ENCODE measurements at regions not wholly inside any gene's neighbourhood (a gene's known extent, or its start where the extent isn't known, plus 50 kb on each side); places are given as distances from the start of the nearest gene placed in this dataset.
"Not testable (repeated sequence)": the region's sequence is repeated elsewhere in the genome, so short reads cannot be mapped to it uniquely, and the experiment has no call there.

- Histone ChIP-seq H3K9me3 (ENCODE audit: low read length) (no peaks in the 10 kb centered on the region), H3K4me1 (ENCODE audit: insufficient read depth, low read length) (no peaks in the 10 kb centered on the region), H3K36me3 (ENCODE audit: insufficient read depth, low read length) (no peaks in the 10 kb centered on the region), H3K27me3 (ENCODE audit: control insufficient read depth in 1 of 2, insufficient read depth in 2 of 2, low read length in 2 of 2) (no peaks in the 10 kb centered on the region), H3K27ac (ENCODE audit: low read depth, low read length) (no peak overlapping the region), H3K4me3 (ENCODE audit: low read depth in 1 of 2, low read length in 2 of 2) (no peak overlapping the region), H3K9ac (ENCODE audit: low read length) (no peak overlapping the region)
These were observed 175.1 kb upstream of the SFSWAP start for GRCh38 chr12:131535779-131536178.

GRCh38 chr12:131536337-131536736, 174.6 kb upstream of the SFSWAP start:
- H3K36me3 ChIP-seq (ENCODE audit: insufficient read depth, low read length), result no peaks in the 10 kb centered on the region
- H3K4me3 ChIP-seq (ENCODE audit: low read depth in 1 of 2, low read length in 2 of 2), result no peak overlapping the region

GRCh38 chr12:131536766-131537165, 174.1 kb upstream of the SFSWAP start:
- Histone ChIP-seq H3K36me3 (ENCODE audit: insufficient read depth, low read length) (no peaks in the 10 kb centered on the region), H3K4me3 (ENCODE audit: low read depth in 1 of 2, low read length in 2 of 2) (no peak overlapping the region), H3K27me3 (ENCODE audit: control insufficient read depth in 1 of 2, insufficient read depth in 2 of 2, low read length in 2 of 2) (no peaks in the 10 kb centered on the region), H3K27ac (ENCODE audit: low read depth, low read length) (no peak overlapping the region), H3K4me1 (ENCODE audit: insufficient read depth, low read length) (no peaks in the 10 kb centered on the region), H3K9ac (ENCODE audit: low read length) (no peak overlapping the region), H3K9me3 (ENCODE audit: low read length) (no peaks in the 10 kb centered on the region)

More at GRCh38 chr12:131536337-131536736, 174.6 kb upstream of the SFSWAP start:
- Histone ChIP-seq H3K27ac (ENCODE audit: low read depth, low read length) (no peak overlapping the region), H3K9ac (ENCODE audit: low read length) (no peak overlapping the region), H3K9me3 (ENCODE audit: low read length) (no peaks in the 10 kb centered on the region), H3K4me1 (ENCODE audit: insufficient read depth, low read length) (no peaks in the 10 kb centered on the region), H3K27me3 (ENCODE audit: control insufficient read depth in 1 of 2, insufficient read depth in 2 of 2, low read length in 2 of 2) (no peaks in the 10 kb centered on the region)

DNA sequence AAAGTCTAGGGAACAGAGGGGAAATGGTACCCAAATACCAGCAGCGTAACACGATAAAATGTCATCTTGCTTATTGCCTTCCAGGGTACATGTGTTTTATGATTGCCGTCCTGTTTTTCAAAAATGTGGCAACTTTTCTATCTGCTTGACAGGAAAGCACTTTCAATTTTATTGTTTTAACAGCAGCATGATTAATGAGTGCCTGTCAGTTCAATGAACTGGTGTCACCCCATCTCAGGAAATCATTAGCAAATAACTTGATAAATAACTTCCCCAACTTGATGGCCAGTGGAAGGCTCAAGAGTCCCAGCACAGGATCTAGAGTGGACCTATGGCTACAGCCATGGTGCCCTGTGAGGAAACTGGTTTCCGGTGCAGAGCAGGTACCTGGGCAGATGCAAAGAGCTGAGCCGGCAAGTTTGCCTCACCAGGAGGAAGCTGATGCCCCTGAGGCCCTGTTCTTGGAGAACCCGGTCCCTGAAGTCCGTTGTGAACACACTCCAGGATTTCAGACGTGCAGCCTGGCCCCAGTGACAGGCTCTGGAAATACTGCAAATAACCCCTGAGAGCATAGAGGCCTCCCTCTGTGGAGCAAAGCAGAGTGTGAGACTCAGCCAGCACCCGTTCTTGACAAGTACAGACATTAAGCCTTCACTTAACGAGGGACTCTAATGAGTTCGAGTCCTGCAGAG, 173.5 kb upstream of the SFSWAP start:
- H3K27me3 ChIP-seq (ENCODE audit: control insufficient read depth in 1 of 2, insufficient read depth in 2 of 2, low read length in 2 of 2), result no peaks in the 10 kb centered on the region
- H3K4me3 ChIP-seq (ENCODE audit: low read depth in 1 of 2, low read length in 2 of 2), result no peak overlapping the region
- H3K9ac ChIP-seq (ENCODE audit: low read length), result no peak overlapping the region
- no peaks in the 10 kb centered on the region for H3K4me1 ChIP-seq (ENCODE audit: insufficient read depth, low read length)
- H3K9me3 ChIP-seq (ENCODE audit: low read length), result no peaks in the 10 kb centered on the region
- no peaks in the 10 kb centered on the region for H3K36me3 ChIP-seq (ENCODE audit: insufficient read depth, low read length)
- no peak overlapping the region for H3K27ac ChIP-seq (ENCODE audit: low read depth, low read length)

GRCh38 chr12:131539381-131539780, 171.5 kb upstream of the SFSWAP start:
- Histone ChIP-seq H3K36me3 (ENCODE audit: insufficient read depth, low read length) (no peaks in the 10 kb centered on the region), H3K9me3 (ENCODE audit: low read length) (no peaks in the 10 kb centered on the region), H3K4me1 (ENCODE audit: insufficient read depth, low read length) (no peaks in the 10 kb centered on the region), H3K27me3 (ENCODE audit: control insufficient read depth in 1 of 2, insufficient read depth in 2 of 2, low read length in 2 of 2) (no peaks in the 10 kb centered on the region), H3K9ac (ENCODE audit: low read length) (no peak overlapping the region), H3K27ac (ENCODE audit: low read depth, low read length) (no peak overlapping the region), H3K4me3 (ENCODE audit: low read depth in 1 of 2, low read length in 2 of 2) (no peak overlapping the region)

GRCh38 chr12:131540138-131540623, 170.7 kb upstream of the SFSWAP start:
- Histone ChIP-seq H3K4me1 (ENCODE audit: insufficient read depth, low read length) (no peaks in the 10 kb centered on the region), H3K27me3 (ENCODE audit: control insufficient read depth in 1 of 2, insufficient read depth in 2 of 2, low read length in 2 of 2) (no peaks in the 10 kb centered on the region), H3K4me3 (ENCODE audit: low read depth in 1 of 2, low read length in 2 of 2) (no peak overlapping the region), H3K9me3 (ENCODE audit: low read length) (no peaks in the 10 kb centered on the region), H3K9ac (ENCODE audit: low read length) (no peak overlapping the region), H3K36me3 (ENCODE audit: insufficient read depth, low read length) (no peaks in the 10 kb centered on the region), H3K27ac (ENCODE audit: low read depth, low read length) (no peak overlapping the region)

DNA sequence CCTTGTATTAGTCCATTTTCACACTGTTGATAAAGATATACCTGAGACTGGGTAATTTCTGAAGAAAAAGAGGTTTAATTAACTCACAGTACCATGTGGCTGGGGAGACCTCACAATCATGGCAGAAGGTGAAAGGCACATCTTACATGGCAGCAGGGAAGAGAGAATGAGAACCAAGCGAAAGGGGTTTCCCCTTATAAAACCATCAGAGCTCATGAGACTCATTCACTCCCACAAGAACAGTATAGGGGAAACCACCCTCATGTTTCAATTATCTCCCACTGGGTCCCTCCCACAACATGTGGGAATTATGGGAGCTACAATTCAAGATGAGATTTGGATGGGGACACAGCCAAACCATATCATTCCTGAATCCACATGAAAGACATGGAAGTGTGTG, 169.4 kb upstream of the SFSWAP start:
- not testable (repeated sequence) for H3K27me3 ChIP-seq (ENCODE audit: control insufficient read depth in 1 of 2, insufficient read depth in 2 of 2, low read length in 2 of 2); H3K4me1 ChIP-seq (ENCODE audit: insufficient read depth, low read length); H3K4me3 ChIP-seq (ENCODE audit: low read depth in 1 of 2, low read length in 2 of 2); H3K36me3 ChIP-seq (ENCODE audit: insufficient read depth, low read length); H3K27ac ChIP-seq (ENCODE audit: low read depth, low read length); H3K9ac ChIP-seq (ENCODE audit: low read length); H3K9me3 ChIP-seq (ENCODE audit: low read length)

- H3K27me3 ChIP-seq (ENCODE audit: control insufficient read depth in 1 of 2, insufficient read depth in 2 of 2, low read length in 2 of 2), result no peaks in the 10 kb centered on the region
- no peak overlapping the region for H3K9ac ChIP-seq (ENCODE audit: low read length)
- H3K4me3 ChIP-seq (ENCODE audit: low read depth in 1 of 2, low read length in 2 of 2), result no peak overlapping the region
- no peaks in the 10 kb centered on the region for H3K36me3 ChIP-seq (ENCODE audit: insufficient read depth, low read length)
- H3K27ac ChIP-seq (ENCODE audit: low read depth, low read length), result no peak overlapping the region
- no peaks in the 10 kb centered on the region for H3K9me3 ChIP-seq (ENCODE audit: low read length)
- no peaks in the 10 kb centered on the region for H3K4me1 ChIP-seq (ENCODE audit: insufficient read depth, low read length)
These were observed 168.5 kb upstream of the SFSWAP start for GRCh38 chr12:131542351-131542750.

- Histone ChIP-seq H3K27me3 (ENCODE audit: control insufficient read depth in 1 of 2, insufficient read depth in 2 of 2, low read length in 2 of 2) (no peaks in the 10 kb centered on the region), H3K36me3 (ENCODE audit: insufficient read depth, low read length) (no peaks in the 10 kb centered on the region), H3K4me3 (ENCODE audit: low read depth in 1 of 2, low read length in 2 of 2) (no peak overlapping the region), H3K9ac (ENCODE audit: low read length) (no peak overlapping the region), H3K27ac (ENCODE audit: low read depth, low read length) (no peak overlapping the region), H3K9me3 (ENCODE audit: low read length) (no peaks in the 10 kb centered on the region), H3K4me1 (ENCODE audit: insufficient read depth, low read length) (no peaks in the 10 kb centered on the region)
These were observed 167.8 kb upstream of the SFSWAP start for GRCh38 chr12:131543040-131543439.

DNA sequence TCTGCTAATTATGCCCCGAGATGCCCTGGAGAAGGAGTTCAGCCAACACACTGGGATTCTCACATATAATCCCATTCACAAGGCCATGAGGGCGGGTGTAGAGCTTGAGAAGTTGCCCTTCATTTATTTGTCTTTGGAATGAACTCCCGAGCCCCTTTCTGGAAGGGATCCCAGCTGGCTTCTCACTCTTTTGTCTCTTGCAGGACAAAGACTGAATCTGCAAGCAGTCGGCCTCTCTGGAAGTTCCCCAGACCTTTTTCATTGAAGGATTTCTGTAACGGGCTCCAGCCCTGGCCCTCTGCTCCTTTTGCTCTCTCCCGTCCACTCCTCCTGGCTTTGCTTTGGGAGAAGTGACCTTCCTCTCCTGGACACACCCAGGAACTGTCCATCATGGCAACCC, 163.3 kb upstream of the SFSWAP start:
- no peak overlapping the region for H3K27ac ChIP-seq (ENCODE audit: low read depth, low read length)
- H3K9me3 ChIP-seq (ENCODE audit: low read length), result no peaks in the 10 kb centered on the region
- no peak overlapping the region for H3K4me3 ChIP-seq (ENCODE audit: low read depth in 1 of 2, low read length in 2 of 2)
- no peak overlapping the region for H3K9ac ChIP-seq (ENCODE audit: low read length)
- H3K27me3 ChIP-seq (ENCODE audit: control insufficient read depth in 1 of 2, insufficient read depth in 2 of 2, low read length in 2 of 2), result no peaks in the 10 kb centered on the region
- no peaks in the 10 kb centered on the region for H3K4me1 ChIP-seq (ENCODE audit: insufficient read depth, low read length)
- no peaks in the 10 kb centered on the region for H3K36me3 ChIP-seq (ENCODE audit: insufficient read depth, low read length)

DNA sequence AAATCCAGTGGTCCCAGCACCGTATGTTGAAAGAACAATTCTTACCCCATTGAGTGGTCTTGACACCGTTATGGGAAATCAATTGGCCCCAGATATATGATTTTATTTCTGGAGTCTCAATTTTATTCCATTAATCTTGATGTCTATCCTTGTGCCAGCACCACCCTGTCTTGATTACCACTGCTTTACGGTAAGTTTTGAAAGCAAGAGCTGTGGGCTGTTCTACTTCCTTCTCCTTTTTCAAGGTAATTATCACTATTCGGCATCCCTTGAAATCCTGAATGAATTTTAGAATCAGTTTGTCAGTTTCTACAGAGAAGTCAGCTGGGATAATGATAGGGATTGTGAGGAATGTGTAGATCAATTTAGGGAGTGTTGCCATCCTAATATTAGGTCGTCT, 160.8 kb upstream of the SFSWAP start:
- Histone ChIP-seq H3K27me3 (ENCODE audit: control insufficient read depth in 1 of 2, insufficient read depth in 2 of 2, low read length in 2 of 2) (no peaks in the 10 kb centered on the region), H3K4me1 (ENCODE audit: insufficient read depth, low read length) (no peaks in the 10 kb centered on the region), H3K27ac (ENCODE audit: low read depth, low read length) (no peak overlapping the region), H3K4me3 (ENCODE audit: low read depth in 1 of 2, low read length in 2 of 2) (no peak overlapping the region), H3K36me3 (ENCODE audit: insufficient read depth, low read length) (no peaks in the 10 kb centered on the region), H3K9ac (ENCODE audit: low read length) (no peak overlapping the region), H3K9me3 (ENCODE audit: low read length) (no peaks in the 10 kb centered on the region)

All from muscle layer of colon (tissue), 2 donors.